NCI-H1694 (cell line): ENCODE measurements at regions not wholly inside any gene's neighbourhood (a gene's known extent, or its start where the extent isn't known, plus 50 kb on each side); places are given as distances from the start of the nearest gene placed in this dataset.
"Not testable (repeated sequence)": the region's sequence is repeated elsewhere in the genome, so short reads cannot be mapped to it uniquely, and the experiment has no call there.

Experiments
- DNase-seq: peaks from one replicate; lab custom pipeline; 2025; lab: John Stamatoyannopoulos, UW

DNA sequence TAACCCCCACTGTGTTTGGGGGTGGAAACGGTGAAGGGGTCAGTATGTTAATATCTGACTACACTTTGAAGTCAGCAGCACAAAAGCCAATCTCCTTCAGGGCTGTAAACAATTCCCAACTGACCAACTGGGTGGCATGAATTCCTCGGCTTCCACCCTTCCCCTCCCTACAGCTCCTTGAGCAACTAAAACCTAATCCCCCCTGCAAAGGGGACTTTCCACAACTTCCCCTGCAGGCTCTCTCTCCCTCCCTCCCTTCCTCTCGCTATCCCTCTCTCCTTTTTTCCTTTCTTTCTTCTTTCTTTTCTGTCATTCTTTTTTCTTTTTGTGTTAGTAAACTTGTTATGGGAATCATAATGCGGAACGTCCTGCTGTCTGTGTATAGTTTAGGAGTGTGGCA, 65.1 kb upstream of the PTCH1 start:
- no peak for DNase-seq

DNA sequence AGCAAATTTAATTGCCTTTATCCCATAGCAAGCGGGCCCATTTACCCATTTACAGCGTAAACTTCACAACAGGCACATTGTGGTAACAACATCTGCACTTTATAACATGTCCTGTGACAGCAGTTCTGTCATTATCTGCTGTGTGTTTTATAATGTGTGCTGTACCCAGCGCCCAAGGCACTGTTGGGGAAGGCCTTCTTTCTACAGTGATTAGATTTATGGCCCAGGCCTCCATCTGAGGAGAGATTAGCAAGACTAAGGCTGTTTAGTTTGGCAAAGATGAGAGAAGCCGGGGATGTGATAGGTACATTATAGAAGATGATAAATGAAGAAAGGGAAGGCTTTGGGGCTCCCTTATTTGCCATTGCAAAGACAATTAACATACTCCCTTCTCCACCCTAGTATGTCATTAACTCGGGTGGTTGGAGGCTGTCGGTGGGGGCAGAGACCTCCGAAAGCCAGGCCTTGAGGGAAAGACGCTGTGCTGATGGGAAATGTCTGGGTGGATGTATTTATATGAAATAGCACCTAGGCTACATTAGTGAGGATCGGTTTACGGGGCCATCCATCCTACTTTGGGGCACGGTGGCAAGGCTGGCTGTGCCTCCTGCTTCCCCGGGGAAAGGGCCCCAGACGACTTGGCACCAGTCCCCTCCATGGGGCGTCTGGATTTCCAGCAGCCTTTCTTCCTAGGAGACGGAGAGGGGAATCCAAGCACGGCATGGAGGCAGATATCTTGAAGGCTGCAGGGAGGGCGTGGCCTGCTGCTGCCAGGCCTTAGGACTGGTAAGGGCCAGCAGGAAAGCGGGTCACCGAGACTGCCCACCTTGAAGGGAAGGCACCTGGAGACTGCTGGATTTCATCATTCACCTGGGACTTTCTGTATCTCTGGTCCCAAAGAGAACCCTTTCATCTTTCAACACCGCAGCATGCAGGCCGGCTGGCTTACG, 64.3 kb upstream of the PTCH1 start:
- DNase-seq = no peak

DNA sequence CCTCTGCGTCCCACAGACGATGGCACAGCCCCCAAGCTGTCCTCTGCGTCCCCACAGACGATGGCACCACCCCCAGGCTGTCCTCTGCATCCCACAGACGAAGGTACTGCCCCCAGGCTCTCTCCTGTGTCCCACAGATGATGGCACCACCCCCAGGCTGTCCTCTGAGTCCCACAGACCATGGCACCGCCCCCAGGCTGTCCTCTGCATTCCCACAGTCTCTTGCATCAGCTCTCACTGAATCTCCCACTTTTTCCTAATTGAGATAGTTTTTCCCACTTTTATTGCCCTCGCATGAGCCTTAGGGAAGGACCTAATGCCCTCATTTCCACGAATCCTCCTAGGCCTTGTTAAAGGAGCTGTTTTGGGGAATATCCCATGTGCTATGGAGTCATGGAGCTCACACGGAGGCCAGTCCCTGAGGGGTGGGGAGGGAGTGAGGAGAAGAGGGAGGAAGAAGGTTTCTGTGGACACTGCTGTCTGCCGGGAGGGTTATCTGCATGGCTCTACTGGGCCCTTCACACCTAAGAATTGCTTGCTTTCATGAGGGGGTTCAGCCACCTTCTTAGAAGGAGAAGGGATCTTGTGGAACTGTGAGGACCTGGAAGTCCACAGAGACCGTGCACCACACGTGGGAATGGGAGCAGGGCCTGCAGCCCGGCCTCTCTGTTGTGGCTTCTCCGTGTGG, 58.2 kb upstream of the PTCH1 start:
- no peak for DNase-seq

DNA sequence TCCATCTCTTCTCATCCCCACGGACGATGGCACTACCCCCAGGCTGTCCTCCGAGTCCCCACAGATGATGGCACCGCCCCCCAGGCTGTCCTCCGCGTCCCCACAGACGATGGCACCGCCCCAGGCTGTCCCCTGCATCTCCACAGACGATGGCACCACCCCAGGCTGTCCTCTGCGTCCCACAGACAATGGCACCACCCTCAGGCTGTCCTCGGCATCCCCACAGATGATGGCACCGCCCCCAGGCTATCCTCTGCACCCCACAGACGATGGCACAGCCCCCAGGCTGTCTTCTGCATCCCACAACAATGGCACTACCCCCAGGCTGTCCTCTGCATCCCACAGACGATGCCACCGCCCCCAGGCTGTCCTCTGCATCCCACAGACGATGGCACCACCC, 57.4 kb upstream of the PTCH1 start:
- DNase-seq = no peak

DNA sequence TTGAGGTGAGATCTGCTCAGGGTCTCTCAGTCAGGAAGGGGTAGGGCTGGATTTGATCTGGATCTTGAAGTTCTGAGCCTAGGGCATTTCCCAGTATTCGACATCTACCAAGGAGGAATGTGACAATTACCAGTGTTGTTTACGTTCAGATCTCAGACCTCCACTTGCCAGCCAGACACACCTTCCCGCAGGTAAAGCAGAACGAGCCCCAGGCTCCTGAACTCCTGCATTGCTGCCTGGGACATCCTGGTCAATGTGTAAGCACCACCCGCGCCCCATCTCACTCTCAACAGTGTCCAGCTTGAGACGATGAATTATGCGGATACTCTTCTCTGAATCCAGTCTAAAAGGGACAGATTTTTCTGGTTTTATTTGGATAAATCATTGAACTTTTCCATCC, 56.7 kb upstream of the PTCH1 start:
- no peak for DNase-seq

DNA sequence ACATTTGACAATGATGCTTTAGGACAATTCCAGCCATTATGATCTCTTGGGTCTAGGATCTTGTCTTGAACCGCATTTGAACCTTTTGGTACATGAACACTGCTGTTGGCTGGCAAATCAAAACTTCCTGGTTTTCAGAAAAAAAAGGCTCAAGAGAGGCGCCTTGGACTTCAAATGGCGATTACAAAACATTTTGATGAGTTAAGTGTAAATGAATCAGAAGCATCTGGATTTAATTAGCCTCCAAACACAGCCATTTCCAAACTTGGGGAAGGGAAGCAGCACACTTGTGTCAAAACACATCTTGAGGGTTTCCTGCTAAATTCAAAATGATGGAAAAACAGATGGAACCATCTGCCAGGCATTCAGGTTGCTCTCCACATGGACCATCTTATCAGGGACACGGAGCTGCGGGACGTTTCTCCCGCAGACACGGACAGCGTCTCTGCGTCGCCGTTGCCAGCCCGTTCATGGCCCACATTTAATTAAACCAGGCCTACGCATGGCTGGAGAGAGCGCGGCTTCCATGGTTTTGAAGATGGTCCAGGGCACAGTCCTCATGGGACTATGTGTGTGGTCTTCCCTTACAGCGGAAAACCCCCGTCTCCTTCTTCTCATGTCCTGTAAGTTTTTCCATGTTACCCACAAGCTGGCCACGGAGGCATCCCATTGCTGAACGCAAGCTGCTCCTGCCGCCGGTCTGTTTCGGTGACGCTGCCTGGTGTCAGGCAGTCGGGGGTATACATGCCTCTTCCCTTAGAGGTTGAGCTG, 55.8 kb upstream of the PTCH1 start:
- no peak for DNase-seq

DNA sequence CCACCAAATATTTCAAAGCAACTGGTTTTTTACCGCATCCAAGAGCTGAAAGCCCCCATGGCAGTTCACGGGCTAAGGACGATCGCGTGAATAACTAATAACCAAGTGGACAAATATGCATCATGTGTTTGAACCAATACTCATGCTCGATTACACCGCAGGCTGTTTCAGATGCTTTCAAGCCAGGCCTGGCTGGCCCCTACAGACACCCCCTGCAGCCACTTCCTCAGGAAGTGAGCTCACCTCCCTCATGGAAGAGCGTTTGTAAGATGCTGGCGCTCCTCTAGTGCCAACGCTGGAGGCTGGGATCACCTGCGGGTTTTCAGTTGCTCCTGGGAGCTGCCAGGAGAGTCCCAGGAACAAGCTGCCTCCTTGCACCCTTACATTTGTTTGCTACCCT, 53.9 kb upstream of the PTCH1 start:
- no peak for DNase-seq

DNA sequence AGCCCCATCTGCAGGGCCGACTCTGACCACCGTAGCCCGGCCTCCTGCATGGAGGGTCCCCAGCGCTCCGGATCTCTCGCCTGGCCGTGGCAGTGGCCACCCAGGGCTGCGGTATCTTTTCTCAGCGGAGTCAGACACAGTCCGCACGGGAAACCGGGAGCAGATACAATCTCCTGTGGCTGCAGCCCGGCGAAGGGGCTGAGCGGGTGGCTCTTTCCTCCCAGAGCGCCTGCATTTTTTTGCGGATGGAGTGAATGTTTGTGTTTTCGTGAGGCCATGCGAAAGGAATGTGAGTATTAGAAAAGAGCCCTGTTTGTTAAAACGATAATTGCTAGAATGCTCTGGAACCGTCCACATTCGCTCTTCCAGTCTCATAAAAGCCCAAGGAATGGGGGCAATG, 53.4 kb upstream of the PTCH1 start:
- DNase-seq = no peak

DNA sequence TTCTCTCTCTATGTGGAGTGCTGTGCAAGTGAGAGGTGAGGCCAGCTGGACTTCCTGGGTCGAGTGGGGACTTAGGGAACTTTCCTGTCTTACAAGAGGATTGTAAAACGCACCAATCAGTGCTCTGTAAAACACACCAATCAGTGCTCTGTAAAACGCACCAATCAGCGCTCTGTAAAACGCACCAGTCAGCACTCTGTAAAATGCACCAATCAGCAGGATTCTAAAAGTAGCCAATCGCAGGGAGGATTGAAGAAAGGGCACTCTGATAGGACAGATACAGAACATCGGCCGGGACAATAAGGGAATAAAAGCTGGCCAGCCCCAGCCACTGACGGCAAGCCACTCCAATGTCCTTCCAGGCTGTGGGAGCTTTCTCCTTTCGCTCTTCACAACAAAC, 52.0 kb upstream of the PTCH1 start:
- not testable (repeated sequence) for DNase-seq
